H9 (cell line): ENCODE measurements at regions not wholly inside any gene's neighbourhood (a gene's known extent, or its start where the extent isn't known, plus 50 kb on each side); places are given as distances from the start of the nearest gene placed in this dataset.

Source experiments
- DNase-seq: peaks from one replicate; pipeline ENCODE4 v3.0.0-alpha.2; 2017
- H2AFZ ChIP-seq: one replicate; pipeline ENCODE4 v1.6.1; 2013; ENCODE audit warnings: mild to moderate bottlenecking, low read length, control low read depth, moderate library complexity
- H2AK5ac ChIP-seq: 2 replicates; pipeline ENCODE4 v1.6.1; 2013; ENCODE audit warnings: low read length, control low read depth, mixed read lengths; ENCODE audit not compliant: insufficient read length
- H2BK120ac ChIP-seq: one replicate; pipeline ENCODE4 v1.6.1; 2013; ENCODE audit warnings: low read depth, mild to moderate bottlenecking, low read length, control low read depth, inconsistent platforms; ENCODE audit not compliant: poor library complexity, severe bottlenecking
- H2BK12ac ChIP-seq: 2 replicates; pipeline ENCODE4 v1.6.1; 2013; ENCODE audit warnings: low read length, control low read depth, mixed read lengths, low read depth; ENCODE audit not compliant: insufficient read length
- H2BK15ac ChIP-seq: 2 replicates; pipeline ENCODE4 v1.6.1; 2013; ENCODE audit warnings: low read depth, low read length, control low read depth
- H2BK20ac ChIP-seq: one replicate; pipeline ENCODE4 v1.6.1; 2013; ENCODE audit warnings: low read depth, mild to moderate bottlenecking, low read length, control low read depth, inconsistent platforms; ENCODE audit not compliant: poor library complexity, severe bottlenecking
- H2BK5ac ChIP-seq: 2 replicates; pipeline ENCODE4 v1.6.1; 2013; ENCODE audit warnings: low read length, control low read depth, mixed read lengths; ENCODE audit not compliant: insufficient read length
- H3K14ac ChIP-seq: 2 replicates; pipeline ENCODE4 v1.6.1; 2013; ENCODE audit warnings: low read length, control low read depth; ENCODE audit not compliant: insufficient read depth
- H3K18ac ChIP-seq: 2 replicates; pipeline ENCODE4 v1.6.1; 2013; ENCODE audit warnings: low read depth, mild to moderate bottlenecking, mixed read lengths, low read length, control low read depth; ENCODE audit not compliant: insufficient read length
- H3K23ac ChIP-seq: 2 replicates; pipeline ENCODE4 v1.6.1; 2013; ENCODE audit warnings: low read length, control low read depth, mixed read lengths, low read depth; ENCODE audit not compliant: insufficient read length
- H3K23me2 ChIP-seq: 2 replicates; pipeline ENCODE4 v1.6.1; 2013; ENCODE audit warnings: low read depth, mild to moderate bottlenecking, mixed read lengths, low read length, control low read depth; ENCODE audit not compliant: insufficient read length, poor library complexity, severe bottlenecking
- H3K27ac ChIP-seq: 2 replicates; pipeline ENCODE4 v1.5.1; 2013; ENCODE audit warnings: low read length, control low read depth, mixed read lengths, low read depth; ENCODE audit not compliant: insufficient read length
- H3K27me3 ChIP-seq: 2 replicates; pipeline ENCODE4 v1.6.1; 2013; ENCODE audit warnings: low read length, control low read depth, inconsistent platforms; ENCODE audit not compliant: insufficient read depth
- H3K4ac ChIP-seq: 2 replicates; pipeline ENCODE4 v1.6.1; 2013; ENCODE audit warnings: low read depth, mild to moderate bottlenecking, control low read depth, inconsistent platforms, low read length, moderate library complexity
- H3K4me1 ChIP-seq: 2 replicates; pipeline ENCODE4 v1.6.1; 2013; ENCODE audit warnings: low read length, control low read depth, inconsistent platforms; ENCODE audit not compliant: insufficient read depth
- H3K4me2 ChIP-seq: 2 replicates; pipeline ENCODE4 v1.6.1; 2013; ENCODE audit warnings: low read length, control low read depth, mixed read lengths; ENCODE audit not compliant: insufficient read length, insufficient read depth
- H3K56ac ChIP-seq: 2 replicates; pipeline ENCODE4 v1.6.1; 2013; ENCODE audit warnings: low read depth, mild to moderate bottlenecking, mixed read lengths, low read length, control low read depth; ENCODE audit not compliant: insufficient read length
- H3K79me1 ChIP-seq: 2 replicates; pipeline ENCODE4 v1.6.1; 2013; ENCODE audit warnings: low read depth, mild to moderate bottlenecking, moderate library complexity, low read length, control low read depth, inconsistent platforms; ENCODE audit not compliant: insufficient read depth, poor library complexity, severe bottlenecking
- H3K79me2 ChIP-seq: 2 replicates; pipeline ENCODE4 v1.6.1; 2013; ENCODE audit warnings: low read length, control low read depth, inconsistent platforms; ENCODE audit not compliant: insufficient read depth
- H3K9ac ChIP-seq: 2 replicates; pipeline ENCODE4 v1.6.1; 2013; ENCODE audit warnings: low read length, control low read depth, mixed read lengths; ENCODE audit not compliant: insufficient read length; ENCODE audit errors: extremely low read depth
- H3K9me3 ChIP-seq: one replicate; pipeline ENCODE4 v1.6.1; 2013; ENCODE audit warnings: low read depth, low read length, inconsistent platforms; ENCODE audit not compliant: control insufficient read depth
- H3T11ph ChIP-seq: one replicate; pipeline ENCODE4 v1.6.1; 2013; ENCODE audit warnings: mild to moderate bottlenecking, low read length, control low read depth, inconsistent platforms
- H4K20me1 ChIP-seq: one replicate; pipeline ENCODE4 v1.6.1; 2013; ENCODE audit not compliant: control insufficient read depth, insufficient read length, insufficient read depth
- H4K5ac ChIP-seq: 2 replicates; pipeline ENCODE4 v1.6.1; 2013; ENCODE audit warnings: low read depth, mild to moderate bottlenecking, mixed read lengths, low read length, control low read depth; ENCODE audit not compliant: insufficient read length
- H4K8ac ChIP-seq: replicated peaks from 2 replicates; pipeline ENCODE4 v1.6.1; 2013; ENCODE audit warnings: low read length, control low read depth, mixed read lengths, low read depth; ENCODE audit not compliant: insufficient read length
- H4K91ac ChIP-seq: 2 replicates; pipeline ENCODE4 v1.6.1; 2013; ENCODE audit warnings: low read depth, mild to moderate bottlenecking, moderate library complexity, mixed read lengths, low read length, control low read depth; ENCODE audit not compliant: insufficient read length
- H3K27ac Mint-ChIP-seq, 3 experiments: 2 replicates in 2 of 3; 3 replicates in 1 of 3; pipeline ENCODE4 v1.8.0; 2020 to 2021; ENCODE audit warnings: mixed read lengths in 3 of 3, mild to moderate bottlenecking in 1 of 3, moderate library complexity in 1 of 3
- H3K27me3 Mint-ChIP-seq: 2 replicates; pipeline ENCODE4 v1.8.0; 2021; ENCODE audit warnings: low read depth, mild to moderate bottlenecking, moderate library complexity, mixed read lengths
- H3K36me3 Mint-ChIP-seq, 3 experiments: 2 replicates in 2 of 3; 3 replicates in 1 of 3; pipeline ENCODE4 v1.8.0; 2020 to 2021; ENCODE audit warnings: low read depth in 3 of 3, mixed read lengths in 3 of 3; ENCODE audit not compliant: insufficient read depth in 1 of 3
- H3K4me1 Mint-ChIP-seq, 2 experiments: 2 replicates each; pipeline ENCODE4 v1.8.0; 2020; ENCODE audit warnings: mixed read lengths in 2 of 2
- H3K4me3 Mint-ChIP-seq, 2 experiments: 2 replicates in 1 of 2; 3 replicates in 1 of 2; pipeline ENCODE4 v1.8.0; 2020 to 2021; ENCODE audit warnings: mild to moderate bottlenecking in 2 of 2, mixed read lengths in 2 of 2, moderate library complexity in 1 of 2
- H3K9me3 Mint-ChIP-seq, 2 experiments: 2 replicates in 1 of 2; 3 replicates in 1 of 2; pipeline ENCODE4 v1.8.0; 2020; ENCODE audit warnings: mild to moderate bottlenecking in 2 of 2, mixed read lengths in 2 of 2, moderate library complexity in 1 of 2
- WGBS: extraction: QIAGEN DNeasy Blood & Tissue Kit; methylation state at CpG from one replicate; pipeline ENCODE4 v1.1.7; 2013; ENCODE audit warnings: missing lambda C conversion rate, low lambda C conversion rate, mixed read lengths; ENCODE audit not compliant: insufficient read length; ENCODE audit errors: extremely low coverage; 5-methylcytosine and 5-hydroxymethylcytosine counted together
- TF ChIP-seq, protein P1 (sequence below): fragments of 200-600 bp; sonication (generic); conservative IDR thresholded peaks from 3 replicates; pipeline ENCODE4 v1.8.0; 2021; ENCODE audit warnings: antibody characterized with exemption, mild to moderate bottlenecking

DNA sequence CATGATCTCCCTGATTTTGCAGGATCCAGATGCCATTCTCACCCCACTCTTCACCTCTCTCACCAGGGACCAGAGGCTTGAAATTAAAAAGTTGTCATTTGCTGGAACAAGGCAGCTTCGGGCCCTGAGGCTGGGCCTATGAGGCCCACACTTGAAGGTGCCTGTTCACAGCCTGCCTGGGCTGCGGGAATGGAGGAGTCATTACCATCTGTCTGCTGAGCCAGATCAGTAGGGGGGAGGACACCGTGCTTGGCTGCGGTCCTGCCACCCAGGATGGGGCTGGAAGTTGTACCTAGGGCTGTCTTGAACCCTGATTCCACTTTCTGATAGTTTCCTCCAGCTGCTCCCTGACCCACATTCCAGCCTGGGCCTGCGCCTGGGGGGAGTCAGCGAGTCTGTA, 208.3 kb upstream of the N4BP1 start:
- H3K4me3 Mint-ChIP-seq: no peak overlapping the region
- no peak overlapping the region for H2BK5ac ChIP-seq
- H3K27ac Mint-ChIP-seq: no peak overlapping the region
- no peaks in the 10 kb centered on the region for H3K9me3 ChIP-seq
- no peak overlapping the region for H4K91ac ChIP-seq
- H4K8ac ChIP-seq: no peak overlapping the region
- no CpG with 5 or more reads among the region's 6 CpGs for WGBS
- H3K4me2 ChIP-seq: no peak overlapping the region
- no peak overlapping the region; the same call in 1 of the 2 replicates for H3K14ac ChIP-seq
- H4K5ac ChIP-seq: no peak overlapping the region
- TF ChIP-seq, protein P1, sequence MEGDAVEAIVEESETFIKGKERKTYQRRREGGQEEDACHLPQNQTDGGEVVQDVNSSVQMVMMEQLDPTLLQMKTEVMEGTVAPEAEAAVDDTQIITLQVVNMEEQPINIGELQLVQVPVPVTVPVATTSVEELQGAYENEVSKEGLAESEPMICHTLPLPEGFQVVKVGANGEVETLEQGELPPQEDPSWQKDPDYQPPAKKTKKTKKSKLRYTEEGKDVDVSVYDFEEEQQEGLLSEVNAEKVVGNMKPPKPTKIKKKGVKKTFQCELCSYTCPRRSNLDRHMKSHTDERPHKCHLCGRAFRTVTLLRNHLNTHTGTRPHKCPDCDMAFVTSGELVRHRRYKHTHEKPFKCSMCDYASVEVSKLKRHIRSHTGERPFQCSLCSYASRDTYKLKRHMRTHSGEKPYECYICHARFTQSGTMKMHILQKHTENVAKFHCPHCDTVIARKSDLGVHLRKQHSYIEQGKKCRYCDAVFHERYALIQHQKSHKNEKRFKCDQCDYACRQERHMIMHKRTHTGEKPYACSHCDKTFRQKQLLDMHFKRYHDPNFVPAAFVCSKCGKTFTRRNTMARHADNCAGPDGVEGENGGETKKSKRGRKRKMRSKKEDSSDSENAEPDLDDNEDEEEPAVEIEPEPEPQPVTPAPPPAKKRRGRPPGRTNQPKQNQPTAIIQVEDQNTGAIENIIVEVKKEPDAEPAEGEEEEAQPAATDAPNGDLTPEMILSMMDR: no peak
- H3K18ac ChIP-seq: no peak overlapping the region
- H2AK5ac ChIP-seq: no peak overlapping the region
- H3K56ac ChIP-seq: no peak overlapping the region
- no peaks in the 10 kb centered on the region for H4K20me1 ChIP-seq
- no peaks in the 10 kb centered on the region for H3K27me3 ChIP-seq
- no peaks in the 10 kb centered on the region for H3K23me2 ChIP-seq
- no peaks in the 10 kb centered on the region for H3K79me2 ChIP-seq
- no peaks in the 10 kb centered on the region for H3K4me1 ChIP-seq
- H2BK20ac ChIP-seq: no peak overlapping the region
- H3K36me3 Mint-ChIP-seq: no peaks in the 10 kb centered on the region
- H2AFZ ChIP-seq: no peak overlapping the region
- H3K23ac ChIP-seq: no peak overlapping the region
- H3K4ac ChIP-seq: no peak overlapping the region
- H2BK12ac ChIP-seq: no peak overlapping the region
- H3K4me1 Mint-ChIP-seq: no peaks in the 10 kb centered on the region
- peaks cover 15% of the 10 kb centered on the region for H3K27me3 Mint-ChIP-seq
- no peak overlapping the region for H2BK120ac ChIP-seq
- H2BK15ac ChIP-seq: no peak overlapping the region
- H3K9ac ChIP-seq: no peak overlapping the region
- H3K9me3 Mint-ChIP-seq: no peaks in the 10 kb centered on the region
- H3T11ph ChIP-seq: no peak overlapping the region
- no peak for DNase-seq
- H3K27ac ChIP-seq: no peak overlapping the region
- H3K79me1 ChIP-seq: no peaks in the 10 kb centered on the region
